ENCODE measurements at regions not wholly inside any gene's neighbourhood (a gene's known extent, or its start where the extent isn't known, plus 50 kb on each side); places are given as distances from the start of the nearest gene placed in this dataset.

GRCh38 chr12:103241184-103241583 lies 254.6 kb downstream of the C12orf42 start:
- no peak for TF ChIP-seq CTCF (IDR thresholded peaks at IDR 0.05)
- TF ChIP-seq POLR2A (IDR thresholded peaks at IDR 0.05) = no peak

All from lower leg skin (tissue), 3 donors.